ENCODE measurements at regions not wholly inside any gene's neighbourhood (a gene's known extent, or its start where the extent isn't known, plus 50 kb on each side); places are given as distances from the start of the nearest gene placed in this dataset.

GRCh38 chr3:66722675-66723074 lies 221.9 kb upstream of the LRIG1 start:
- TF ChIP-seq SPI1 (IDR thresholded peaks at IDR 0.05; ENCODE audit: low read depth, low read length), result no peak
- no peak for TF ChIP-seq POLR2A (IDR thresholded peaks at IDR 0.05; ENCODE audit: low read depth, low read length)
- TF ChIP-seq POLR2AphosphoS5 (IDR thresholded peaks at IDR 0.05; ENCODE audit: low read depth, low read length), result no peak
- TF ChIP-seq PAX5 (IDR thresholded peaks at IDR 0.05; ENCODE audit: insufficient read depth, low read length, severe bottlenecking), result no peak
- no peak for TF ChIP-seq TAF1 (IDR thresholded peaks at IDR 0.05; ENCODE audit: low read depth, low read length)
- TF ChIP-seq POU2F2 (IDR thresholded peaks at IDR 0.05; ENCODE audit: low read depth, low read length), result no peak
